GM19467 (cell line): ENCODE measurements at regions not wholly inside any gene's neighbourhood (a gene's known extent, or its start where the extent isn't known, plus 50 kb on each side); places are given as distances from the start of the nearest gene placed in this dataset.
"Not testable (repeated sequence)": the region's sequence is repeated elsewhere in the genome, so short reads cannot be mapped to it uniquely, and the experiment has no call there.

ENCODE experiments used
- ATAC-seq: cut with Tn5 transposase; IDR thresholded peaks from one replicate; pipeline ENCODE4 v1.9.1; 2021; ENCODE audit warnings: mild to moderate bottlenecking, moderate library complexity; ENCODE audit not compliant: unreplicated experiment

DNA sequence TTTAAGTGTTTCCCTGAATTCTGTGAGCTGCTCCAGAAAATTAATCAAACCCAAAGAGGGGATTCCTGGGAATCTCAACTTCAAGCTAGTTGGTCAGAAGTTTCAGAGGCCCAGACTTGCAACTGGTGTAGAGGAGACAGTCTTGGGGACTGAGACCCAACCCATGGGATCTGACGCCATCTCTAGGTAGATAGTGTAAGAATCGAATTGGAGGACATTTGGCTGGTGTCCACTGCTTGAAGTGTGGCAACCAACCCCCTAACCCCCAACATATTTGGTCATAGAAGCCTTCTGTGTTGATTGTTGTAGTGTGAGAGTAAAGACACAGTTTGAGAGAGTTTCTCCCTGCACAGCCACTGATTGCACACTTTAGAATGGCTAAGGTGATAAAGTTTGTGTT, 103.5 kb upstream of the CARMIL1 start:
- no peak for ATAC-seq

DNA sequence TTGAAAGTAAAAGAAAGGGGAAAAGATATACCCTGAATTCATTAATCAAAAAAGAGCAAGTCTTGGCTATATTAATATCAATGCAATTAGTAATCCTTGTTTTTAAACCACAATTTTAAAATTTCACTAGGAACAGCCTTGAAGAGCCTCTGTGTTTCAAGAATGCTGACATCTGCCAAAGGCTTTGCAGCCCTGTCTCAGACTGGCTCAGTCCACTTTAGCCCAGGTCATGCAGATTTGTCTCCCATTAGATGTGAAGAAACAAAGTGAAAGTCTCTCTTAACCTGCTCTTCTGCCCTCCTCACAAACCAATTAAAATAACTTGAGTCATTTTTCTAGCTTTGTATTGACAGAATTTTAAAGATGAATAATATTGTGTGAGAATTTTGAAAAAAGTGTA, 102.7 kb upstream of the CARMIL1 start:
- ATAC-seq = no peak

DNA sequence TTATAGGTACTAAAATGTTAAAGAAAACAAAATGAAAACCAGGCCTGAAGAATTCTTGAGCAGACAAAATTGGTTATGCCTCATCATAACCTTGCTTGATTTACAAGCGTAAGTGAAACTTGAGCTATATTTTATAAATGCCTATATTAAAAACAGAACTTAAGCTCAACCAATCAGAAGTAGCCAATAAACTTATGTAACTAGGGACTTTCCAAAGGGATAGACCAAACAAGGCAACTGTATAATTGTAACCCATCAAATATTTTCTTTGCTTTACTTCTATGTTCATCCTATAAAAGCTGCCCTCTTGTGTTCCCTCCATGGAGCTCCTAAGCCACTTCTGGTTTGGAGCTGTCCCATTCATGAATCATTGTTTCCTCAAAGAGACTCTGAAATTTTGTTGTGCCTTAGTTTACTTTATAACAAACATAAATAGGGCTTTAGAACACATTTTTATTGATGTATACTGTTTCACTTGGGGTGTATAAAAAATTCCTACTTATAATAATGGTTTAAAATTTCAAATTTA, 101.6 kb upstream of the CARMIL1 start:
- no peak for ATAC-seq

DNA sequence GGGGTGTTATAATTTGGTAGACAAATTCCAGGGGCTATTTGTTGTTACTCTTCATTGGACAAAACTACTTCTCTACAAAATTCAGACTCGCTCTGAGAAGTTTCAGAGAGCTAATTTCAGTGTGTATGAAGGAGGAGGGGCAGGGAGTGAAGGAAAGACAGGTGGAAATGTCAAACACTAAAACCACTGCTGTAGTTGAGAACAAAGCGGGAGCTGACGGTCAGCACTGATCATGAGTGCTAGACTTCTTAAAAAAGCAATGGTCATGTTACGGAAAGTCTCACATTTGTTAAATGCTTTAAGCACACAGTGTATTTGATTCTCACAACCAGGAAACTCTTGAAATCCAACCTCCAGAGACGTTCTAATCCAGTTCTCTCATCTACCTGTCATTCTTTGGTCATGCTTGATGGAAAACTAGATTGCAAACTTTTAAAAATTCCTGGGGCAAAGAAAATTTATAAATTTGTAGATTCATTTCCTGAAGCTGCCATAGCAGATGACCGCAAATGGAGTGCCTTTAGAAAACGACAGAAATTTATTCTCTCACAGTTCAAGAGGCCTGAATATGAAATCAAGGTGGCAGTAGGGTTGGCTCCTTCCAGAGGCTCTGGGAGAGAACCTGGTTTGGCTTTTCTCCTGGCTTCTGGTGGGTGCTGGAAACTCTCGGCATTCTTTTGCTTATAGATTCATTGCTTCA, 100.7 kb upstream of the CARMIL1 start:
- ATAC-seq = no peak

DNA sequence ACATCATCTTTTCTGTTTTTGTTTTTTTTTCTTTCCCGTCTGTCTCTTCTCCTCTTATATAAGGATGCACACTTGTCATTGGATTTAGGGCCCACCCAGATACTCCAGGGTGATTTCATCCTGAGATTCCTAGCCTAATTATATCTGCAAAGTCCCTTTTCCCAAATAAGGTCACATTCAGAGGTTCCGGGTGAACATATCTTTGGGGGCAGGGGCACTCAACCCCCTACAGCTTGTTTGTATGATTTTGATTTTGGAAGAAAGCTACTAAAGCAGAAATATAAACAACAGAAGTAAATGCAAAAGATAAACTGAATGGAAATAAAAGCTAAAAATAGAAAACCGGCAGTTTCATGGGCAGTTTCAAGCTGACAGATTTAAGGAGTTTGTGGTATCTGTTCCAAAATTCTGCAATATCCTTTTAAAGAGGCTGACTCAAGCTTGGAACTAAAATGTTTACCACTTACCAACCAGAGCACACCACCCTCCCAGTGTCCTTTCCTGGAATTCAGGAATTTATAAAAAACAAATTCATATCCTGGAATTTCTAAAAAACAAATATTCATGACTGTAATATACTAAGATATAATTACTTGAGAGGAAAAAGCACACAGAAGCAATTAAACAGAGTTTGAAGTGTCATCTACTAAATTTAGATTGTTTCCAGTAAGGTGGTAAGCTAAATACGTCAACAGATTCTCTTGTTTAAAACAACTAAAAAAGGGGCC, 100.0 kb upstream of the CARMIL1 start:
- ATAC-seq = no peak

DNA sequence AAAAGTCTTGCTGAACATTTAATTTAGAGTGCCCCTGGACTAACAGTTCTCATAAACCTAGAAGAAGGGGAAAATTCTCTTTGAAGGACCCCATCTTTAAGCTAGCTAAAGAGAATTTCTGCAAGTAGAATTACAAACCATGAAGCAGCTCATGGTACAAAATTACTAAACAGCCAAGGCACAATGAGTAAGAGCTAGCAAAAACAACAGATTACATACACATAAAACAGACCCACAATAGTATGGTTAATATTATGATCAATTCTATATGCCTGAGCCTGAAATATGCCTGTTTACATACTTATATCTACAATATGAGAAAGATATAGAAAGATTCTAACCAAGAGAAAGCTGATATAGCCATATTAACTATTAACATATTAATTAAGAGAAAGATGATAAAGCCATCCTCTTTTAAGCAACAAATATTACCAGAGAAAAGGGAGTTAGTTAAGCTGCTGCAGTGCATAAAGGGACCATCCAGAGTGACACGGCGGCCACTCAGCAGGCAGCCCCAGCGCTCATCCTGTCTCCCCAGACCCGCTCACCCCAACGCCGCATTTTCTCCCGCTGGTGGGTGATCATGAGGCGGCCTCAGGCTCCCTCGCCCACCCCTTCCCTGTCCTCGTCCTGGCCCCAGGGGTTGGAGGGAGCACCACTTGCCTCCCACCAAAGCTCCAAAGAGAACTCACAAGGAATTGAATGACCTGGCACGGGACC, 98.4 kb upstream of the CARMIL1 start:
- no peak for ATAC-seq

DNA sequence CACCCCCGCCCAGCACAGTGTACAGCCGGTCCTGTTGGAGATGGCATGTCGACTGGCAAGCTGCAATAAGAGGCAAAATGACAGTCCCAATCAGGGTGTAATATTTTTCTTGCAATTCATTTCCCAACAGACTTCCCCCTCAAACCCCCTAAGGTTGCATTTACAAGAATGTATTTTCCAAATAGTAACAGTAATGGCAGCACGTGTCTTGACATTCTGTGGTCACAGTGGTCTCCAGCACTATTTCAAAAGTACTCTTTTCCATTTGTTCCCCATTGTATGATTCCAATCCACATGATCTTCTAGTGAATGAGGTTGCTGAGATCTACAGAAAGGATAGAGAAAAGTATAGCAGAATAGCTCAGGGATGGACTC, 97.8 kb upstream of the CARMIL1 start:
- ATAC-seq = no peak

DNA sequence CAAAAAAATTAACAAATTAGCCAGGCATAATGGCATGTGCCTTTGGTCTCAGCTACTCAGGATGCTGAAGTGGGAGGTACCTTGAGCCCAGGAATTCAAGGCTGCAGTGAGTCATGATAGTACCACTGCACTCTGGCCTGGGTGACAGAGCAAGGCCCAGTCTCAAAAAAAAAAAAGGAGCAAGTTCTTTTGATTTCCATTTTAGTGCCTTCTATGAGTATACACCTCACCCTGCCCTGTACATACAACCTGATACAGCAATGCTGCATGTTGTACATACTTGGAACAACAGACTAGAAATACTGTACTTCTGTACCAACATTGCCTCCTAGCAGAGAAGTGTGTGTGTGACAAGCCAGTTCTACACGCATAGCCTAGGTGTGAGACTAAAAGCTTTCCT, 97.3 kb upstream of the CARMIL1 start:
- ATAC-seq = no peak

DNA sequence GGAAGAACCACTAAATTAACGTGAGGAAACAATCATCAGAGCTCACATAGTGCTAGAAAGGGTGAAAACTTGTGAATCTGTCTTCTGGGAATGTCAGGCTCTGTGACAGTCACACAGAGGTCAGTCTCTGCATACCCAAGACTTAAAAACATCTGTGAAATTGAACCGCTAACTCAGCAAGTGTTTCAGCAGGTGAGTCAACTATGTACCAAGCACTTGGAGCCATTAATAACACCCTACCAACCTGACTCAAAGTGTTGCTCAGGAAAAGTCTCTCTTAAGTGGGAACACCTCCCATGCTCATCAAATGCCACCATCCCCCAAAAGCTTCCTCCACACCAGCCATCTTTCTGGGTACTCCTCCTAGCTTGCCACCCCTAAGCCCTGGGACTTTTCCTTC, 92.3 kb upstream of the CARMIL1 start:
- ATAC-seq = no peak

DNA sequence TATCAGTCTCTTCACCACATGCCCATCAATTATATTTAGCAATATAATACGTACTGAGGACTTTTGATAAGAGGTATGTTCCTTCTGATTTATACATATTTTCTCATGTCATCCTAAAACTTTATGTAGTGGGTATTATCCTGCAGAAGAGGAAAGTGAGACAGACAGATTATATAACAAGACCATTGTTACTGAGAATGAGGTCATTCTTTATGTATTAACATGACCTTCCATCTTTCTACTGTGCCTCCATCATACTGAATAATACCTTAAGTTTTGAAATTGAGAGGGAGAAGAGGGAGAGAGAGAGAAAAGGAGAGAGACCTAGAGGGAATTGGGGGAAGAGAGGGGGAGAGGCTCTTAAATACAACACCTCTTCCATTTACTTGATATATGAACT, 90.9 kb upstream of the CARMIL1 start:
- no peak for ATAC-seq

DNA sequence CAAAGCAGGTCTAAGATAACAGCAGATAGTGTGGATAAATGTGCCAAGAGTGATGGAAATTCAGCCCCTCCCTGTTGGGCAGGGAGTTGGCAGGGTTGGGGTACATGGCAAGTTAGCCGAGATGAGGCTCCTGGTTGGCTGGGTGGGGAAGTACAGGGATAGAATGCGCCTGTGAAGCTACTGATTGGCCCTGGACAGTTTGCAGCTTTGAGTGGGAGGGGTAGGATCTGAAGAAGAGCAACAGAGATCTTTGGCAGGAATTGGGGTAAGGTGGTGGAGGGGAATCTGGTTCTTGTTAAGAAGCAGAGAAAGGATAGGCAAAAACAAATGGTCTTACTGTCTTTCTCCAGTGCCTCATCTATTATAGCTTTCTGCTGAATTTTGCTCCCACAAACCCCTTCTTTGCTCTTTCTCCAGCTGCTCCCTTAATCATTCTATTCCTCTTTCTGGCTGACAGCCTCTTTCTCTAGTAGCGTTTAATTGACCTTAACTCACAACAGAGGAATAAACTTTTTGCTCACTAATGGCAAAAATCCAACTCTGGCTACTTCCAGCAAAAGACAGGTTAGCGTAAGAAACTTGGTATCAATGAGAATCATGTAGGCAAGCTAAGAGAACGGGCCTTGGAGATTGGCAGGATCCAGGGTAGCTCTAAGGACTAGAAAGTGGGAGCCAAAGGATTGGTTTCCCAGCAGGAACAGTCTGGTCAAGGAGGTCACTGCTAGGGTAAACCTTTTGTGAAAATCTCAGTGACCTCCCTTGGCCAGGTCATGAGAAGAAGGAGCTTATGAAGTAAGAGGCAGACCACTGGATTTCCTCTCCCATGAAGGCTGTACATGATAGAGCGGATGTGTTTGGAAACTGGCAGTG, 86.3 kb upstream of the CARMIL1 start:
- ATAC-seq = no peak

DNA sequence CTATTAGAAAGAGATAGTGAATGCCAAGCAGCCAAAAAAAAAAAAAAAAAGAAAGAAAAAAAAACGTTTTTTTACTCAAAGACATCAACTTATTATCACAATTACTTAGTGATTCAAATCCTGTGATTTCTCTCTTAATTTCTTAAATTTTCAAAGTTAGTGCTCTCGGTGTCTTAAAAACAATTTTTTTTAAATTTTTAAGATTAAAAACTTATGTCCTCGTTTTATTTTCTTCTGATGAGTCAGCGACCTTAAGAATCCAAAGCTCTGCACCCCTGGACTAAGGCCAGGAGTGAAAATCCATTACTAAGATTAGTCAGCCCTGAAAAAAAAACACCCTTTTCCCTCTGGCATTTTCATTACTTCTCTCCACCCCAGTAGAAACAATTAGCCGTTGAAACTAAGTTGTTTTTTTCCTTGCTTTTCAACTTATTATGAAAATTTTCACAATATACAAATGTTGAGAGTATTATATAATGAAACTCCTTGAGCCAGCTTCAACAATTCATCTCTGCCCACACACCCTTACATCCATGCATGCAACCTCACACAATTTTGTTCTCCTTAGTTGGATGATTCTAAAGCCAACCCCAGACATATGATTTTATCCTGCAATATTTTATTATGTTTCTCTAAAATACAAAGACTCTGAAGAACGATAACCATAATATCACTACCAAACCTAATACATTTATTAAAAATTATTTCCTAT, 85.6 kb upstream of the CARMIL1 start:
- no peak for ATAC-seq

DNA sequence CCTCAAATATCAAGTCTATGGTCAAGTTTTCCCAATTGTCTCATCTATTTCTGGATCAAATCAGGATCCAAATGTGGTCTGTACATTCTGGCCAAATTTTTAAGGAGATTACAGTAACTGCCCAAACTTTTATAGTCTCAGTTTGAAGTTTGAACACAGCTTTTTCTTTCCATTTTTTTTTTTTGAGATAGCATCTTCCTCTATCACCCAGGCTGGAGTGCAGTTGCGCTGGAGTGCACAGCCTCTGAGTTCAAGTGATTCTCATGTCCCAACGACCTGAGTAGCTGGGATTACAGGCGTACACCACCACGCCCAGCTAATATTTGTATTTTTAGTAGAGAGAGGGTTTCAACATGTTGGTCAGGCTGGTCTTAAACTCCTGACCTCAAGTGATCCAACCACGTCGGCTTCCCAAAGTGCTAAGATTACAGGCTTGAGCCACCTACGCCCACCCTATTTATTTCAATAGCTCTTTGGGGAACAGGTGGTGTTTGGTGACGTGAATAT, 84.9 kb upstream of the CARMIL1 start:
- ATAC-seq = no peak

DNA sequence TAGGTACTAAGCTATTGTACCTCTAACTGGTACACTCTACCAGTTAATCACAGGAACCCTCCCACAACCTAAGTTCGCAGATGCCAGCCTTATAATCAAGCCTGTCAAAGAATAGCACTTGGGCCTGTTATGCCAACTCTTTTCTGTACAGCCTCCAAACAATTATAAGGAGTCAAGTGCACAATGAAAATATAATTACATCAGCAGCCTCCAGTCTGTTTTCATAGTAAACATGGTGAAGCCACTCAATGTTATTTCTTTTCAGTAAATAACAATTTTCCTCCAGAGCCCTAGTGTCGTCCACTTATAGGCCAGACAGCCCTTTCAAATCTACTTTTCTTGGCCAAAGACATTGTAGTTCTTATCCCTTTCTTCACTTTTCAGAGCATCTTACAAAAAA, 82.7 kb upstream of the CARMIL1 start:
- ATAC-seq = no peak

DNA sequence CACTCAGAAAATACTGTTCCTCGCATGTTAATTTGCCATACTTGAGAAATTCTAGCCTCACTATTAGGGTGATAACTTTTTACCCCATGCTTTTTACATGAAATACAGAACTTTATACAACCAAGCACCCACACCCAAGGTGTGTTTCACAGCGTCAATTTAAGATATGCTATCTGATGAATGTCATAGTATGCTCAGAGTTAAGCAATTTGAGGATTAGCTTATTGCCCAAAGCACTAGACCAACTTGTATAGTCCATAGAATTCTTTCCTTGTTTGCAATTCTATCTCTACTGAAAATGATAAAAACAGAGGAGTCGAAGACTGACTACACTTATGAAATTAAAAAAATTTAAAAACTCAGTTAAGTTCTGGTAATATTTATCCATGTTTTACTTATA, 82.1 kb upstream of the CARMIL1 start:
- ATAC-seq = no peak

DNA sequence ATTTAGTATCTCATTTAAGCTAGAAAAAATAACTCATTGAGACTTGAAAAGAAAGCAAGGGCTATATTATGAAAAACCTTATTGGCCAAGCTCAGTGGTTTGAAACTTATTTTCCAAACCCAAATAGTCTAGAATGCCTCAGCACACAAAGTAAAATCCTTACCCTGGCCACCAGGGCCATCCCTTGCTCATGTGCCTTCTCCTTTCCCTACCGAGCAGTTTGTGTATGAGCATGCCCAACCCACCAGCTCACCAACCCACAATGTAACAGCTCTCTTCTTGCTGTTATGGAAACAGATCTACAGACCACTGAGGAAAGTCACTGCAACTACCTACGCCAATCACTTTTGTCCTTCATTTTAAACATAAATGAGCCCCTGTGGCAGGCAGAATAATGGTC, 79.6 kb upstream of the CARMIL1 start:
- no peak for ATAC-seq

DNA sequence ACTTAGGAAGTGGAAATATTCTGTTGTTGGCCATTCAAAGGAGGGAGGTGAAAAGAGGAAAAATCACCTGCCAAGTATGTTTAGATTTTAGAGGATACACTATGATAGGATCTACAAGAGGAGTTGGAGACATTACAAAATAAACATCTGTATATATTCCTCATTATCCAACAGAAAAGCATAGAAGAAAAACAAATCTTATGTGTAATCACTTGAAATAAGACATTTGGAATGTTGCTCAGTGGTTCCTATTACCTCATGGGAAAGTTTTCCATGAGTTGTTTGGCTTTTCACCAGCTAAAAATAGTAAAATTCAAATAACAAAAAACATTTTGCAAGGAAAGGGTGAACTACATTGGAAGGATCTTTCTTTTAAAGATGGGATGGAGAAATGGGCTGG, 76.7 kb upstream of the CARMIL1 start:
- ATAC-seq = no peak

DNA sequence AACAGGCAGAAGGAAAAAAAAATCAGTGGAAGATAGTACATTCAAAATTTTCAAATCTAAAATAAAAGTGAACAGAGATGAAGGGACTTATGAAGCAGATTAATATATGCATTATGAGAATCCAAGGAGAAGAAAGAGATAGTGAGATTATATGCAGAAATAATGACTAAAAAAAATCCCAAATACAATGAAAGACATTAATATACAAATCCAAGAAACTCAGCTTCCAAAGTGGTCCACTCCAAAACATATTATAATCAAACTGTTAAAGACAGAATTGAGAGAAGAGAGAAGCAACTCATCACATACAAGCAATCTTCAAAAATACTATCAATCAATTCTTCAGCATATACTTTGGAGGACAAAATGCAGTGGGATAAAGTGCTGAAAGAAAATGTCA, 73.5 kb upstream of the CARMIL1 start:
- ATAC-seq = no peak

DNA sequence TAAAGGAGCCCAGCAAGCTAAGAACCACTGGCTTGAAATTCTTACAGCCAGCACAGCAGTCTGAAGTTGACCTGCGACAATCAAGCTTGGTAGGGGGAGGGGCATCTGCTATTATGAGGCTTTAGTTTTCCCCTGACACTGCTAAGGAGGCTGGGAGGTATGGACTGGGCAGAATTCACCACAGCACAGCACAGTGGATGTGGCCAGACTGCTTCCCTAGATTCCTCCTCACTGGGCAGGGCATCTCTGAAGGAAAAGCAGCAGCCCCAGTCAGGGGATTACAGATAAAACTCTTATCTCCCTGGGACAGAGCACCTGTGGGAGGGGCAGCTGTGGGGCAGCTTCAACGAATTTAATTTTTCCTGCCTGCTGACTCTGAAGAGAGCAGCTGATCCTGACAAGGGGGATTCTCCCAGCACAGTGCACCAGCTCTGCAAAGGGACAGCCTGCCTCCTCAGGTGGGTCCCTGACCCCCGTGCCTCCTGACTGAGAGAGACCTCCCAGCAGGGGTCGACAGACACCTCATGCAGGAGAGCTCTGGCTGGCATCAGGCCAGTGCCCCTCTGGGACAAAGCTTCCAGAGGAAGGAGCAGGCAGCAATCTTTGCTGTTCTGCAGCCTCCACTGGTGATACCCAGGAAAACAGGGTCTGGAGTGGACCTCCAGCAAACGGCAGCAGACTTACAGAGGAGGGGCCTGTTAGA, 71.6 kb upstream of the CARMIL1 start:
- not testable (repeated sequence) for ATAC-seq

DNA sequence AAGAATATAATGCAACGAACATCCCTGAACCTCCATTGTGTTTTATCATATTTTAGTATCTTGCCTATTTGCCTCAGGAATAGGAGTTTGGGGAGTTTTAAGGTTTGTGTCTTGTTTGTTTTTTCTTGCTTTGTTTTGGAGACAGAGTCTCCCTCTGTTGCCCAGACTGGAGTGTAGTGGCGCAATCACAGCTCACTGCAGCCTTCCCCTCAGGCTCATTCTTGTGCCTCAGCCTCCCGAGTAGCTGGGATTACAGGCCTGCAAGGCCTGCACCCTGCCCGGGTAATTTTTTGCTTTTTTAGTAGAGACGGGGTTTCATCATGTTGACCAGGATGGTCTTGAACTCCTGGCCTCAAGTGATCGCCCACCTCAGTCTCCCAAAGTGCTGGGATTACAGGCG, 63.3 kb upstream of the CARMIL1 start:
- ATAC-seq = no peak
